PC-9 (cell line): ENCODE measurements at regions not wholly inside any gene's neighbourhood (a gene's known extent, or its start where the extent isn't known, plus 50 kb on each side); places are given as distances from the start of the nearest gene placed in this dataset.

Experiments
- BruUV-seq: library from RNA; stranded (reverse); fragments of 400-500 nt; replicated peaks from 2 replicates; lab custom pipeline; 2021; lab: Mats Ljungman, UMichigan
- CTCF ChIA-PET: fragments of 300-600 bp; sonication (Branson Sonifier 250); formaldehyde crosslinking; loops from one replicate; lab custom pipeline; 2022; ENCODE audit warnings: antibody characterized with exemption; lab: Charles Lee
- POLR2A ChIA-PET: fragments of 300-600 bp; sonication (Branson Sonifier 250); formaldehyde crosslinking; loops from one replicate; lab custom pipeline; 2022; ENCODE audit warnings: antibody characterized with exemption; ENCODE audit not compliant: unreplicated experiment; lab: Charles Lee
- DNase-seq, 2 experiments: peaks; one replicate each; pipeline versions ENCODE4 v3.0.0 to v3.0.0-alpha.2; 2015 to 2022; ENCODE audit warnings: mixed read lengths in 1 of 2
- H2AFZ ChIP-seq: fragments of 200-600 bp; sonication (generic); 2 replicates; pipeline ENCODE4 v1.8.1; 2017; ENCODE audit warnings: antibody characterized with exemption
- H3F3A ChIP-seq: fragments of 200-600 bp; sonication (generic); 2 replicates; pipeline ENCODE4 v1.8.1; 2017; ENCODE audit warnings: antibody characterized with exemption, mild to moderate bottlenecking, low read depth; ENCODE audit not compliant: insufficient read depth
- H3K27ac ChIP-seq: fragments of 200-600 bp; sonication (generic); 2 replicates; pipeline ENCODE4 v1.6.1; 2016; ENCODE audit warnings: mixed run types
- H3K27me3 ChIP-seq: fragments of 200-600 bp; sonication (generic); 2 replicates; pipeline ENCODE4 v1.6.1; 2016; ENCODE audit warnings: low read depth, mixed run types; ENCODE audit not compliant: insufficient read depth
- H3K36me3 ChIP-seq: fragments of 200-600 bp; sonication (generic); 2 replicates; pipeline ENCODE4 v1.6.1; 2016; ENCODE audit warnings: low read depth, mixed run types
- H3K4me1 ChIP-seq: fragments of 200-600 bp; sonication (generic); replicated peaks from 2 replicates; pipeline ENCODE4 v1.6.1; 2016; ENCODE audit warnings: mixed run types; ENCODE audit not compliant: insufficient read depth
- H3K4me2 ChIP-seq: fragments of 200-600 bp; sonication (generic); 2 replicates; pipeline ENCODE4 v1.6.1; 2017; ENCODE audit warnings: mixed run types
- H3K4me3 ChIP-seq: fragments of 200-600 bp; sonication (generic); 2 replicates; pipeline ENCODE4 v1.6.1; 2016; ENCODE audit warnings: mixed run types
- H3K79me2 ChIP-seq: fragments of 200-600 bp; sonication (generic); 2 replicates; pipeline ENCODE4 v1.6.1; 2017; ENCODE audit warnings: low read depth, mixed run types
- H3K9me2 ChIP-seq: fragments of 200-600 bp; sonication (generic); 2 replicates; pipeline ENCODE4 v1.8.1; 2017; ENCODE audit warnings: mild to moderate bottlenecking; ENCODE audit not compliant: insufficient read depth
- H3K9me3 ChIP-seq: fragments of 200-600 bp; sonication (generic); 2 replicates; pipeline ENCODE4 v1.8.1; 2016; ENCODE audit warnings: low read depth; ENCODE audit not compliant: insufficient read depth
- H4K20me1 ChIP-seq: fragments of 200-600 bp; sonication (generic); 2 replicates; pipeline ENCODE4 v1.8.1; 2017; ENCODE audit not compliant: insufficient read depth
- CTCF ChIP-seq: fragments of 200-600 bp; sonication (generic); conservative IDR thresholded peaks from 2 replicates; pipeline ENCODE4 v1.6.1; 2017; ENCODE audit warnings: mixed run types, antibody characterized with exemption, mild to moderate bottlenecking, moderate library complexity
- EZH2 ChIP-seq: fragments of 200-600 bp; sonication (generic); IDR thresholded peaks from 2 replicates; pipeline ENCODE4 v1.8.0; 2017; ENCODE audit warnings: antibody characterized with exemption, low read depth
- intact Hi-C: fragments of 100-400 bp; cut with micrococcal nuclease; formaldehyde crosslinking; loops from one replicate; pipeline ENCODE4 v1.10.0; 2022; ENCODE audit not compliant: unreplicated experiment

DNA sequence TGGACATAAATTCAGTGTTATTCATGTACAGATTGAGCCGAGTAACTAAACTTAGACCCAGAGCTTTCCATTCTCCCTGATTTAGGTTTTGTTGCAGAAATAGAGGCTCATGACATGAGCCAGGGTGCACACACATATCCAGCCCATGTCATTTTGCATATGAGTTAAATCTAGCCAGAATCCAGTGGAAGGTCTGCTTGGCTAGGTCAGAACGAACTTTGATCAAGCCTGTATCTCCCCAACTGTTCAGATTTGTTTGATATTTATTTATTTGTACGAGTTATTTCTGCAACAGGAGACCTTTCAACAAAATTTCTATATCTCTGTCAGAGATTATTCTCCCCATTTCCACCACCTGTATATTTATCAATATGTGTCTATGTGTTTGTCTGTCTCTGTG is 247.5 kb upstream of the THBS1 start:
- DNase-seq, result no peak
- Histone ChIP-seq H3K27ac (no peak overlapping the region), H3K9me3 (no peaks in the 10 kb centered on the region)

GRCh38 chr15:39333896-39334295 is 247.0 kb upstream of the THBS1 start:
- no peak for DNase-seq
- H3K4me1 ChIP-seq, result no peaks in the 10 kb centered on the region
- no peaks in the 10 kb centered on the region for H4K20me1 ChIP-seq
- no TSS peak for BruUV-seq
- H3K9me3 ChIP-seq, result no peaks in the 10 kb centered on the region
- no peak overlapping the region for H2AFZ ChIP-seq
- ChIA-PET POLR2A (no interaction called here), CTCF (no interaction called here)
- H3K9me2 ChIP-seq, result no peaks in the 10 kb centered on the region
- no peaks in the 10 kb centered on the region for H3K27me3 ChIP-seq
- intact Hi-C loops, result no loop called here
- no peak overlapping the region for H3K27ac ChIP-seq
- H3F3A ChIP-seq, result no peaks in the 10 kb centered on the region
- TF ChIP-seq EZH2 (no peak), CTCF (no peak)
- no peaks in the 10 kb centered on the region for H3K36me3 ChIP-seq
- no peak overlapping the region for H3K4me2 ChIP-seq
- H3K4me3 ChIP-seq, result no peak overlapping the region
- no peaks in the 10 kb centered on the region for H3K79me2 ChIP-seq

More for the DNA sequence above, 247.5 kb upstream of the THBS1 start:
- Histone ChIP-seq H3K4me3 (no peak overlapping the region), H3F3A (no peaks in the 10 kb centered on the region), H3K4me1 (no peaks in the 10 kb centered on the region), H3K4me2 (no peak overlapping the region), H3K27me3 (no peaks in the 10 kb centered on the region), H3K36me3 (no peaks in the 10 kb centered on the region), H3K9me2 (no peaks in the 10 kb centered on the region), H2AFZ (no peak overlapping the region), H4K20me1 (no peaks in the 10 kb centered on the region), H3K79me2 (no peaks in the 10 kb centered on the region)
- ChIA-PET POLR2A (interaction anchor here (0.7 kb wide), 1 partner anchor 23 kb away, joined by 3 read pairs; no protein-coding TSS in a partner anchor), CTCF (no interaction called here)
- no TSS peak for BruUV-seq
- intact Hi-C loops, result no loop called here
- no peak for TF ChIP-seq CTCF
- no peak for TF ChIP-seq EZH2

DNA sequence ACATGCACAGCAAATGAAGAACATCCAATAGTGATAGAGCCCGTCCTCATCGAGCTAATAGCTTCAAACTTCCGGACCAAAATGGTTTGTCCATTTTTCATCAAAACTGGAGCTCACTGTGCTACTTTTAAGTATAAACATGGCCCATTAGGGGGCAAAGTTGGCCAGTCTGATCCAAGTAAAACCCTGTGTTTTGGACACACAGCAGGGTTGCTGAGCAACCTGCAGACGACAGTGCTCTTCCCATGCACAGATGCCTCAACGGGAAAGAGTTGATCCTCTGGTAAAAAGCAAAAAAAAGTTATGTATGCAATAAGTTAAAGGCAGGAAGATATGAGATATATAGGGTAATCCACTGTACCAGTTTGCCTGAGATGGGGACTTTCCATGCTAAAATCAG is 244.0 kb upstream of the THBS1 start:
- CTCF ChIA-PET, result no interaction called here
- H3K4me3 ChIP-seq, result no peak overlapping the region
- H3K79me2 ChIP-seq, result no peaks in the 10 kb centered on the region
- TF ChIP-seq CTCF (no peak), EZH2 (no peak)
- H3K4me1 ChIP-seq, result no peaks in the 10 kb centered on the region
- H3K27me3 ChIP-seq, result no peaks in the 10 kb centered on the region
- DNase-seq, result no peak
- intact Hi-C loops, result no loop called here
- no TSS peak for BruUV-seq
- POLR2A ChIA-PET, result no interaction called here
- no peaks in the 10 kb centered on the region for H3K9me3 ChIP-seq
- no peaks in the 10 kb centered on the region for H3F3A ChIP-seq
- no peaks in the 10 kb centered on the region for H3K36me3 ChIP-seq
- H4K20me1 ChIP-seq, result no peaks in the 10 kb centered on the region
- no peaks in the 10 kb centered on the region for H3K9me2 ChIP-seq
- H3K27ac ChIP-seq, result no peak overlapping the region
- no peak overlapping the region for H3K4me2 ChIP-seq
- H2AFZ ChIP-seq, result no peak overlapping the region
